BJ (cell line): ENCODE measurements at regions not wholly inside any gene's neighbourhood (a gene's known extent, or its start where the extent isn't known, plus 50 kb on each side); places are given as distances from the start of the nearest gene placed in this dataset.
"Not testable (repeated sequence)": the region's sequence is repeated elsewhere in the genome, so short reads cannot be mapped to it uniquely, and the experiment has no call there.

ENCODE experiments used
- CTCF ChIA-PET: fragments of 350-600 bp; formaldehyde crosslinking; extraction: SDS; loops from one replicate; lab custom pipeline; 2021; ENCODE audit warnings: antibody characterized with exemption, inconsistent platforms; lab: Yijun Ruan, JAX
- POLR2A ChIA-PET: fragments of 300-600 bp; sonication (Branson Sonifier 250); formaldehyde crosslinking; extraction: SDS; loops from one replicate; lab custom pipeline; 2021; ENCODE audit warnings: antibody characterized with exemption; lab: Charles Lee
- DNase-seq: peaks from one replicate; pipeline ENCODE4 v3.0.0-alpha.2; 2011; ENCODE audit warnings: low read depth
- H3K27me3 ChIP-seq: 2 replicates; pipeline ENCODE4 v1.6.0; 2011; ENCODE audit warnings: low read length; ENCODE audit not compliant: control insufficient read depth, insufficient read depth
- H3K36me3 ChIP-seq: 2 replicates; pipeline ENCODE4 v1.5.1; 2011; ENCODE audit warnings: low read length; ENCODE audit not compliant: control insufficient read depth, insufficient read depth
- H3K4me3 ChIP-seq: 2 replicates; pipeline ENCODE4 v1.5.1; 2011; ENCODE audit warnings: low read depth, mild to moderate bottlenecking, control low read depth, low read length
- TF ChIP-seq, protein P1 (sequence below): IDR thresholded peaks from 2 replicates; pipeline ENCODE4 v1.5.1; 2011; ENCODE audit warnings: low read depth, mild to moderate bottlenecking, control low read depth, inconsistent platforms, low read length, moderate library complexity; ENCODE audit not compliant: insufficient read depth

DNA sequence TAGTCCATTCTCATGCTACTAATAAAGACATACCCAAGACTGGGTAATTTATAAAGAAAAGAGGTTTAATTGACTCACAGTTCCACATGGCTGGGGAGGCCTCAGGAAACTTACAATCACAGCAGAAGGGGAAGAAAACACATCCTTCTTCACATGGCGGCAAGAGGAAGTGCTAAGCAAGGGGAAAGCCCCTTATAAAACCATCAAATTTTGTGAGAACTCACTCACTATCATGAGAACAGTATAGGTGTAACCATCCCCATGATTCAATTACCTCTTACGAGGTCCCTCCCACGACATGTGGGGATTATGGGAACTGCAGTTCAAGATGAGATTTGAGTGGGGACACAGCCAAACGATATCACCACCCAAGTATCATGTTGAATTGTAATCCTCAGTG is 52.7 kb upstream of the FOXO6 start:
- DNase-seq, H3K27me3 ChIP-seq, POLR2A ChIA-PET, H3K36me3 ChIP-seq, H3K4me3 ChIP-seq: not testable (repeated sequence)
- CTCF ChIA-PET = interaction anchor here (0.6 kb wide), 1 partner anchor 9 kb away, joined by 3 read pairs; no protein-coding TSS in a partner anchor

DNA sequence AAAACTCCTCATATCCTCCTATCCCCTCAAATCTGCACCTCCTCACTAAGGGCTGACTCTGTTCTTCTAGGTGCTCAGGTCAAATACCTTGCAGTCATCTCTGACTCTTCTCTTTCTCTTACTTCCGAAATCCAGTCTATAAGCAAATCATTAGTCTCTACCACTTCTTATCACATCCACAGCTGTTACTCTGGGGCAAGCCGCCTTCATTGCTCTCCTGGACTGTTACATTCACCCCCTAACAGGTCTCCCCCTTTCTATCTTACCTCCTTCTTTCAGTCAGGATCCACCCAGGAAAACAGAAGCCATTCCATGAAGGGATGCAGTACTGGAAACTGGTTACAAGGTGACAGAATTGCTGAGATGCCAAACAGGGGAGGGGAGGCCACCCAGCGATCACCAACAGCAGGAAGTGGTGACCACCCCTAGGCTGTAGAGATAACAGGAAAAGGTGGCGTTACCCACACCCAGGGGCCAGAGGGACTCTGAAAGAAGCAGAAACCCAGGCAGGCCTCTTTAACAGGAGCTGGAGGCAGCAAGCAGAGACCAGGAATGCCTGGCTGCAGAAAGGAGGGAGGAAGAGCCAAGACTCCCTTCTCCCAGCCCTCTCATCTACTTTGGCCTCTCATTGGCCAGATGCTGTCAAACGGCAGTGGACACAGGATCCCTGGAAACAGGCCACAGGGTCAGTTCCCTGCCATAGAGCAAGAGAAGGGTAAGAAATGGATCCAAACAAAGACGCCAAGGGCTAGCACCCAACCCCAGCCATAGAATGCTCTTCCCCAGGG is 55.5 kb upstream of the FOXO6 start:
- CTCF ChIA-PET = no interaction called here
- no peak overlapping the region for H3K4me3 ChIP-seq
- no peaks in the 10 kb centered on the region for H3K36me3 ChIP-seq
- peaks cover 8% of the 10 kb centered on the region for H3K27me3 ChIP-seq
- no peak for DNase-seq
- POLR2A ChIA-PET = no interaction called here
- TF ChIP-seq, protein P1, sequence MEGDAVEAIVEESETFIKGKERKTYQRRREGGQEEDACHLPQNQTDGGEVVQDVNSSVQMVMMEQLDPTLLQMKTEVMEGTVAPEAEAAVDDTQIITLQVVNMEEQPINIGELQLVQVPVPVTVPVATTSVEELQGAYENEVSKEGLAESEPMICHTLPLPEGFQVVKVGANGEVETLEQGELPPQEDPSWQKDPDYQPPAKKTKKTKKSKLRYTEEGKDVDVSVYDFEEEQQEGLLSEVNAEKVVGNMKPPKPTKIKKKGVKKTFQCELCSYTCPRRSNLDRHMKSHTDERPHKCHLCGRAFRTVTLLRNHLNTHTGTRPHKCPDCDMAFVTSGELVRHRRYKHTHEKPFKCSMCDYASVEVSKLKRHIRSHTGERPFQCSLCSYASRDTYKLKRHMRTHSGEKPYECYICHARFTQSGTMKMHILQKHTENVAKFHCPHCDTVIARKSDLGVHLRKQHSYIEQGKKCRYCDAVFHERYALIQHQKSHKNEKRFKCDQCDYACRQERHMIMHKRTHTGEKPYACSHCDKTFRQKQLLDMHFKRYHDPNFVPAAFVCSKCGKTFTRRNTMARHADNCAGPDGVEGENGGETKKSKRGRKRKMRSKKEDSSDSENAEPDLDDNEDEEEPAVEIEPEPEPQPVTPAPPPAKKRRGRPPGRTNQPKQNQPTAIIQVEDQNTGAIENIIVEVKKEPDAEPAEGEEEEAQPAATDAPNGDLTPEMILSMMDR = no peak

DNA sequence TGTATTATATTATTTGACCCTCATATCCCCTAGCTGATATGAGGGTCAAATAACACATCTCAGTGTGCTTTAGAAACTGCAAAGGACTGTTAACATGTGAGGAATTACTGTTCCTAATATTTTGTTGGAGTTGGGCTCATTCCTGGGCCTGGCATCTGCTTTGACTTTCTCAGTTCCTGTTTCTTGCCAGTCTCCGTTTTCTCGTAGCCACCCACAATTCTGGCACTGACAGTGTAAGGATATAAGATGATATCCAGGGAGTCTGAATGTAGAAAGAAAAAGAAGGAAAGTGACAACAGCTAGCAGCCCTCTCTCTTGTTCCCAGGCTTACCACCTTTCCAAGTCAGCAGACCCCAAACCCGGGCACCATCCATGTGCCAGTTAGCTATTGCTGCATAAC is 54.4 kb upstream of the SCMH1 start:
- peaks cover 1% of the 10 kb centered on the region for H3K27me3 ChIP-seq
- H3K36me3 ChIP-seq = no peaks in the 10 kb centered on the region
- no peak overlapping the region for H3K4me3 ChIP-seq
- TF ChIP-seq, protein P1 = no peak
- ChIA-PET POLR2A (no interaction called here), CTCF (interaction anchor here (1.4 to 2.6 kb wide), 2 partner anchors 14 to 128 kb away, joined by 3 to 13 read pairs; no protein-coding TSS in a partner anchor)
- DNase-seq = no peak

DNA sequence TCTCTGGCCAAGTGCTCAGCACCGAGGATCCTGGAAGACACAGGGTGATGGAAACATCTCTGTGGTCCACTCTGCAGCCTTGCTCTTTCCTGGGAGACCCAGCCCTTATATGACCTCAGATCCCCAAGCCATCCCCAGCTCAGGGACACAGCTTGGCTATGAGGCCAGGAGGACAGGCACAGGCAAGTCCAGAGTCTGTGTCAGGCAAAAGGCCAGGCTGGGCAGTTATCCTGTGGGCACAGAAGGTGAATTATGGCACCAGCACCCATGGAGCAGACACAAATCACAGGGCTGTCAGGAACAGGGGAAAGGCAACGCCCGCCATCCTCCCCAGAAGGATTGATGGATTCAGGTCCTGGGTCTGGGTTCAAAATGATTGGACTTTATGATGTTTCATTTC is 52.1 kb upstream of the SCMH1 start:
- Histone ChIP-seq H3K4me3 (no peak overlapping the region), H3K36me3 (no peaks in the 10 kb centered on the region), H3K27me3 (peaks cover 8% of the 10 kb centered on the region)
- ChIA-PET POLR2A (no interaction called here), CTCF (interaction anchor here (3.8 kb wide), 1 partner anchor 10 kb away, joined by 31 read pairs; no protein-coding TSS in a partner anchor)
- no peak for DNase-seq
- TF ChIP-seq, protein P1 = no peak

DNA sequence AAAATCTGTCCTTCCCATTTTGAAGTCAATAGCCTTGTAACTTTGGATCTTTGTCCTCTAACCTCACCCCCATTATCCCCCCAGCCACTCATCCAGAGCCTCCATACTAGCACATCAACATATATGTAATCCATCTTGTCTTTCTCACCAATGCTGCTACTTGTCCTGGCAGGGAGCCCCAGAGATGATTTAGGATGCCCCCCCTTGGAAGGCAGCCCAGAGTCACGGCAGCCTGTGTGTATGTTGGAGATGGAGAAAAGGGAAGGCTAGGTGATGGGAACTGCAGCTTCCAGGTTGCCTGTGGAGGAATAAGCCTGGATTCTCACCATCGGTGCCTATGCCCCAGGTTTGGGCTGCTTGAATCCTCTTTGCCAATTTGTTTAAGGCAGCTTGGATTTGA is 51.7 kb upstream of the SCMH1 start:
- POLR2A ChIA-PET = no interaction called here
- TF ChIP-seq, protein P1 = no peak
- CTCF ChIA-PET = interaction anchor here (3.8 kb wide), 1 partner anchor 10 kb away, joined by 31 read pairs; no protein-coding TSS in a partner anchor
- Histone ChIP-seq H3K27me3 (peaks cover 9% of the 10 kb centered on the region), H3K36me3 (no peaks in the 10 kb centered on the region), H3K4me3 (no peak overlapping the region)
- no peak for DNase-seq
